ENCODE measurements at regions not wholly inside any gene's neighbourhood (a gene's known extent, or its start where the extent isn't known, plus 50 kb on each side); places are given as distances from the start of the nearest gene placed in this dataset.

DNA sequence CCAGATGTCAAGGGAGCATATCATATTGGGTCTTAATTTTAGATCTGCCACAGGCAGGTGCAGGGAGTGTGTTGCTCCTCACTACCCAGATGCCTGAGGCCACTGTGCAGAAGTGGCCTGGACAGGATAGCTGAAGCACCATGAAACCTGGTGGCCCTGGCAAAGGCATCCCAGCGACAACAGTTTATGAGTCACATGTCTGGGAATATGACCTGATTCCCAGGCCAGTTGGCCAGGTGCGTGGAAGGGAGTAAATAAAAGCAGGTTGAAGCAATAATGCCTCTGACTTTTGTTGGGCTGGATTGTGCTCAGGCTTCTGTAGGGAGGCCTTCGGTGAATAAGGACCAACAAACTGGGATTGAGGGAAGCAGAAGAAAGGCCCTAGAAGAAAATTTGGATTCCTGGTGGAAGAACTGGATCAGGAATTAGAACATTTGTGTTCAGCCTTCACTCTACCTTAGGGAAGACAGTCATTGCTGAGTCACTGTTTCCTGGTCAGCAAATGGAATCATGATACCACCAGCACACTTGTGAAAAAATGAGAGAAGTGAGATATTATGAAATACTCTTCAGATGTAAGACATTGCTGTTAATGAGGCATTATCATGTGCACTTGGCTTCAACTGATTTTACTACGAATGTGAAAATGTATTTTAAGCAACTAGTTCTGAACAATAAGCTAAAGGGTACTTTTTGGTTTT lies 78.4 kb upstream of the ZNF516 start:
- Histone ChIP-seq H3K36me3 (ENCODE audit: control insufficient read depth, insufficient read depth, low read length) (no peaks in the 10 kb centered on the region), H3K4me3 (replicated peaks; ENCODE audit: low read depth, low read length) (no peak overlapping the region), H3K27me3 (replicated peaks; ENCODE audit: control insufficient read depth, insufficient read depth, low read length) (no peaks in the 10 kb centered on the region)
- no peak for TF ChIP-seq CTCF (IDR thresholded peaks at IDR 0.05; ENCODE audit: insufficient read depth, low read length, poor library complexity, severe bottlenecking)
- no peak for DNase-seq (ENCODE audit: extremely low read depth, insufficient read length)

GRCh38 chr18:76572518-76573247 lies 77.6 kb upstream of the ZNF516 start:
- TF ChIP-seq CTCF (IDR thresholded peaks at IDR 0.05; ENCODE audit: insufficient read depth, low read length, poor library complexity, severe bottlenecking) = no peak
- H3K36me3 ChIP-seq (ENCODE audit: control insufficient read depth, insufficient read depth, low read length) = no peaks in the 10 kb centered on the region
- H3K4me3 ChIP-seq (replicated peaks; ENCODE audit: low read depth, low read length) = no peak overlapping the region
- H3K27me3 ChIP-seq (replicated peaks; ENCODE audit: control insufficient read depth, insufficient read depth, low read length) = no peaks in the 10 kb centered on the region
- no peak for DNase-seq (ENCODE audit: extremely low read depth, insufficient read length)

DNA sequence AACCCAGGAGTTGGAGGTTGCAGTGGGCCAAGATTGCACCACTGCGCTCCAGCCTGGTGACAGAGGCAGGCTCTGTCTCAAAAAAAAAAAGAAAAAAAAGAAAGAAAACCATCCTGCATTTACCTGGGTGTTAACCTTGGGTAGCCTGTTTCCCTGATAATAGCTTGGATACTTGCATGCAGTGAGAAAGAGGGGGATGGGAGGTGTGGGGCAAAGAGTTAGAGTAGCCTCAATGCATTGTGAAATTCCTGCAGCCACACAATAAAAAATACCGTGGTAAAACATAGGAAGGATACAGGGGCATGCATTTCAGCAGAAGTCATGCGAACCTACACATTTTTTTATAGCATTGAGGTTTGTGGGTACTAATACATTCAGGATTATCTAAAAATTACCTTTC lies 76.6 kb upstream of the ZNF516 start:
- Histone ChIP-seq H3K36me3 (ENCODE audit: control insufficient read depth, insufficient read depth, low read length) (no peaks in the 10 kb centered on the region), H3K4me3 (replicated peaks; ENCODE audit: low read depth, low read length) (no peak overlapping the region), H3K27me3 (replicated peaks; ENCODE audit: control insufficient read depth, insufficient read depth, low read length) (no peaks in the 10 kb centered on the region)
- TF ChIP-seq CTCF (IDR thresholded peaks at IDR 0.05; ENCODE audit: insufficient read depth, low read length, poor library complexity, severe bottlenecking) = no peak
- no peak for DNase-seq (ENCODE audit: extremely low read depth, insufficient read length)

DNA sequence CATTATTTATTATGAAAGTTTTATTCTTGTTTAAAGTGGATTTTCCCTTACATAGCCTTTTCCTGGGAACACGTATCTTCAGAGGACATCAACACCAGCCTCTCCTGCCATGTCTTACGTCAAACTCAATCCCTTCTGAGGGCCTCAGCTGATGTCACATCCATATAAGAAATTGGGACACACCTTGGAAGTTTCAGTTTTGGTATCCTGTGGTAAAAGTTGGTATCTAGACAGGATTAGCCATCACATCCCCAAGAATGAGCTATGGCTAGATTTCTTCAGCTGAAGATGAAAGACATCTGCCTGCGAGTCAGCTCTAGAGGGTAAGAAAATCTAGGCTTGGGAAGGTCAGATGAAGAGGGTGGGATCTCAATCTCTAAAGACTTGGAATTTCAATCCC lies 75.8 kb upstream of the ZNF516 start:
- Histone ChIP-seq H3K27me3 (replicated peaks; ENCODE audit: control insufficient read depth, insufficient read depth, low read length) (no peaks in the 10 kb centered on the region), H3K36me3 (ENCODE audit: control insufficient read depth, insufficient read depth, low read length) (no peaks in the 10 kb centered on the region), H3K4me3 (replicated peaks; ENCODE audit: low read depth, low read length) (no peak overlapping the region)
- DNase-seq (ENCODE audit: extremely low read depth, insufficient read length) = no peak
- no peak for TF ChIP-seq CTCF (IDR thresholded peaks at IDR 0.05; ENCODE audit: insufficient read depth, low read length, poor library complexity, severe bottlenecking)

DNA sequence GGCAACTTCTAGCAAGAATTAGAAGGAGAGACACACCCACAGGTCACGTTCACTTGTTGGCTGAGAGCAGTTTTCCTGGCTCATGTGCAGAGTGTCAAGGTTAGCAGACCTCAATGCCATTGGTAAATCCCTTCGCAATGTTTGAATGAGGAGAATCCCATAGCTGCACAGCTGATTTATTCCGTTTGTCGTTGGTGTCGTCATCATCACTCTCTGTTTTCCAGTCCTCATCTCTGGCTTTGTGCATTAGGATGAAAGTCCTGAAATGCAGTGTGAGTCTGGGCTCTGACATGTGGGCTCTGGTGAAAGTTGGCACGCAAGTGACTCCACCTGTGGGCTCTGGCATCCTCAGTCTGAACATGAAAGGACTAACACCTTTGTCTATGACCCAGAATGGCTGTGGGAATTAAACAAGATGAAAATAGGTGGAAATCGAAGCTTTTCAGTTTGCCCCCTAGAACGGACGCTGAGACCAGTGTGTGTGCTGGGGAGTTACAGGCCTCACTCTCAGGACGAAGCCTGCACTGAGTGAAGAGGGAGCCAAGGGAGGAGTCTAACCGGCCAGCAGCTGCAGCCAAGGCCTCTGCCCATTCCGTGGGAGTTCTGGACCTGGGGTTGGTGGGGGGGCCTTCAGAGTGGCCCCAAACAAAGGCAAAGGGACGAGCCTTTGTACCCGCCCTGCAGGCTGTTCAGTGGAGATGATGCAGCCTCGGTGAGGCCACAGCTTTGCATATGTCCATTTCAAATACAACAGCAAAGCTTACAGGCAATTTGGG lies 74.8 kb upstream of the ZNF516 start:
- no peaks in the 10 kb centered on the region for H3K27me3 ChIP-seq (replicated peaks; ENCODE audit: control insufficient read depth, insufficient read depth, low read length)
- DNase-seq (ENCODE audit: extremely low read depth, insufficient read length) = no peak
- no peak overlapping the region for H3K4me3 ChIP-seq (replicated peaks; ENCODE audit: low read depth, low read length)
- TF ChIP-seq CTCF (IDR thresholded peaks at IDR 0.05; ENCODE audit: insufficient read depth, low read length, poor library complexity, severe bottlenecking) = no peak
- no peaks in the 10 kb centered on the region for H3K36me3 ChIP-seq (ENCODE audit: control insufficient read depth, insufficient read depth, low read length)
